ENCODE measurements at regions not wholly inside any gene's neighbourhood (a gene's known extent, or its start where the extent isn't known, plus 50 kb on each side); places are given as distances from the start of the nearest gene placed in this dataset.

DNA sequence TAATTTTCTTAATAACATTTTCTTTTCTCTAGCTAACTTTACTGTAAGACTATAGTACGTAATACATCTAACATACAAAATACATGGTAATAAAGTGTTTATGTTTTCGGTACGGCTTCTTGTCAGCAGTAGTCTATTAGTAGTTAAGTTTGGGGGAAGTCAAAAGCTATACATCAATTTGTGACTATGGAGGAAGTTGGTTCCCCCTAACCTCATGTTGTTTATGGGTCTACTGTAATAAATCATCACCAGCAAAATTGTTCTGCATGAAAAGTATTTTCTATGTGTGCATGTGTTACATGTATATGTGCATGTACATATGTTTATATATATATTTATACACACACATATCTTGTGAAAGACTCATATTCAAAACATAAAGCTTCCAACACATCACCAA lies 303.0 kb downstream of the TRIB2 start:
- DNase-seq, result no peak

DNA sequence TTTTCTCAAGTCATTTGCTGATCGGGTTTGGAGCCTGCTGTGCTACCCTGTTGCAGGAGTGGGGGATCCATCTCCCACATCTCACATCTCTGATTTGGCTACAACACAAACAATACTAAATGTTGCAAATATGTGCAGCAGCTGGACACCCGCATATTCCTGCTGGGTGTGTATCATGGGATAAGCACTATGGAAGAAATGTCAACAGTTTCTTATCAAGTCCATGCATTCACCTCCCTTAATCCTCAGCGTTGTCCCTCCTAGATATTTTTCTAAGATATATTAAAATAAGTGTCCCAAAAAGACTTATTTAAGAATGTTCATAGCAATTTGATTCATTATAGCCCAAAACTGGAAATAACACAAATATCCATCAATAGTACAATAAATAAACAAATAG lies 303.7 kb downstream of the TRIB2 start:
- no peak for DNase-seq

DNA sequence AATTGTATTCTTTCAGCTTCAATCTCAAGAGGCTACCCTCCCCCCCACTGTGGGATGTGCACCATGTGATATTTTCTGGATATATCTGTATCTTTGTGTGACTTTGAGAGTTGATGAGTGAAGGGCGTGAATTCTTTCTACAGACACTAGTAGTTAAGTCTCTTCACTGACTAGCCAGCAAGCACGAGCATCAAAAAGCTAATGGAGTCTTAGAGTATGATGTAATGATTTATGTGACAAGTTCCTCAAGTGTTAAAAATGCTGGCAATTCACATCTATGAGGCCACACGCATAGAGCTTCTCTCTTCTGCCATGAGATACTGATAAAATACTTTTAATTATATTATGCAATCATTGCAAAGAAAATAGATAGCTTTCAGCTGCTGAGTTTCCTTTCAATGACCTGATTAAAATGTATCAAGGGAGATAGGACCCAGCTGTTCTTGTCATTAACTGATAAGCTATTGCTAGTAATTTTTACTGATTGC lies 304.8 kb downstream of the TRIB2 start:
- no peak for DNase-seq

DNA sequence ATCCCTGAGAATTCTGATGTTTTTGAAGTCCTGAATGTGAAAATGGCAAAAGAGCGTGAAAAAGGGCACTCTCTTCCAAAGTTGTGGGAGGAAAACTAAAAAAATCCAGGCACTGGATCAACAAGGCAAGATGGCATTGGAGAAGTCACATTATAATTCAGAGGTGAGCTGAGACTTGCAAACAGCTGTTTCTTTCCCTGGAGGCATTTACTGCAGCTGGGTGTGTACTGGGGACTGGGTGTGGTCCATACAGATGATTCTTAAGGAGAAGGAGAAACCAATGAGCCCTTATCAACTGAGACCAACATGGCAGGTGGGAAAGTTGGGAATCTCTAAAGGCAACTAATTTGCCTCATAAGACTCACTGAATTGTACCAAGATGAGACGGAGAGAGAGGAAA lies 313.9 kb downstream of the TRIB2 start:
- DNase-seq, result no peak

DNA sequence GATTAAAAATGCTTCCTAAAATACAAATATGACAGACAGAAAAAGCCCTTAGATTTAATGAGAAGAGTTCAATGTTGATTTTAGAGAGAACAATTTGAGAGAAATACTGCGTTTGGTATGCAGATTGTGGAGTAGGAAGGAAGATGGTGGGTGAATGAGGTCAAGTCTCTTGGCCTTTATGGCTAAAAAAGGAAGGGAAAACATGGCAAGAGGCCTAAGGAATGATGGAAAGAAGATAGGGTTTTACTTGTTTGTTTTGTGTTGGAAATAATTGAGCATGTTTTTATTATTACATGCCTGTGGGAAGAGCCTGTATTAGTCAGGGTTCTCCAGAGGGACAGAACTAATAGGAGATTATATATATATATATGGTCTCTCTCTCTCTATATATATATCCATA lies 318.1 kb downstream of the TRIB2 start:
- no peak for DNase-seq

DNA sequence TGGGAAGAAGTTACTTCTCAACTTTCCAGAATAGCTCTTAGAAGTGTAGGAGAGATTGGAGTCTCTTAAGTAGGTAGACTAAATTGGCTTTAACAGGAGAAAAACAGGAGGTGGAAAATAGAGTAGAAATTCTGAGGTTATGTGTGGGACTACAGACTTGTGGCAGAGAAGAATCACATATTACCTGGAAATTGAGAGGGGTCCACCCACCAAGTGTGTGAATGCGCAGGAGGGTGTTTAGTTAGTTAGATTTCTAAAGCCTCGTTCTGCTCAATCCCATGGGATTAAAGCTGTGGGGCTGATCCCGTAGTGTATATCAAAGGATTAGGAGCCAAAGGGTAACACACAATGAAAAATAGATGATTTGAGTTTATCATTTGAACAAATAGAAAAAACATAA lies 319.1 kb downstream of the TRIB2 start:
- no peak for DNase-seq

DNA sequence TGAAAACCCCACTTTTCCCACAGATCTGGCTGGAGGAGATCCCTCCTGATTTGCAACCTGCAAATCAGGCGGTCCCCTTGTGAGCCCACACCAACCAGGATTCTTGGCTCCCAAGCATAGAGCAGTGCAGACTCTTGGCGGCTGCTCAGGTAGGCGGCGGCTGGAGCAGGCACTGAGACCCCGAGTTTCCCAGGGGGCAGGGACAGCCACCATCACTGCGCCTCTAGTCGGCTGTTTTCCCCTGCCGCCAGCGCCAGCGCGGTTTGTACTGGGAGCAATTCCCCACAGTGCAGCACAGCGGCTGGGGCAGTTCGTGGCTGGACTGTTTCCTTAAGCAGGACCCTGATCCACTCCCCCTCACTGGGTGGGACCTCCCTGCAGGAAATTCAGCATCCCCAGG lies 323.3 kb downstream of the TRIB2 start:
- no peak for DNase-seq

DNA sequence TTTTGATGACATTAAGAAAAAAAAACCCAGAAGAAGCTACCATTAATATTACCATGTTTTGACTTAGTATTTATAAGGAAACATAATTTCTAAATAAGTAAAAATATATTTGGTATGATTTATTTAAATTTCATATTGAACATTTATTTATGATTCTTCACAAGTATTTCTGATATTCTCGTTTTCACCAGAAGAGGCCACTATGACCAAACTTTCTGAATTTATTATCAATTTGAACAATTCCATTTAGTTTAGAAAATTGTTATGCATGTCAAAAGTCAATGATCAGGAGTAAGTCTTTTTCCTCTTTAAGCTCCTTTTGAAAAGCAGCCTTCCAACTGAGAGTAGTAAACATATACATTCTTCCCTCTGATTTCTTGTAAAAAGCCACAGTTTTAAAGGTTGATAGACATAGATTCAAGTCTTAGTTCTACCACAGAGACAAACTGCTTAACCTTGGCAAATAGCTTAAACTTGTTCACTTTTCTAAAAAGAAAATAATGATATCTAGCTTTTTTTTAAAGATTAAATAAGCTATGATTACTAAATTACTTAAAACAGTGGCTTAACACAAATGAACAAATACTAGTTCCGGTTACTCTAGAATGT lies 329.9 kb downstream of the TRIB2 start:
- DNase-seq, result no peak

DNA sequence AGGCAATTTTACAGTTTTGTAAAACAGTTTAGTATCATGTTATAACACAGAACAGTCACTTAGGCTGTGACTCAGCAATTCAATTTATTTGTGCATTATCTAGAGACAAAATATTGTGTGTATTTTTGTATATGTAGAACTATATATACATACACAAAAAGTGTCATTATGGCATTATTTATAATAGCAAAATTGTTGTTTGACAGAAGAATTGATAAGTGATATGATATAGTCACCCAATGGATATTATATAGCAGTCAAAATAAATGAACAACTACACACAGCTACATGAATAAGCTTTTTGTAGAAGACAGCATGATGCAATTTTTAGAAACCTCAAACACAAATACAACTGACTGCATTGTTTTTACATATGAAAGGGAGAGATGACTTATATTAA lies 334.0 kb downstream of the TRIB2 start:
- DNase-seq, result no peak

DNA sequence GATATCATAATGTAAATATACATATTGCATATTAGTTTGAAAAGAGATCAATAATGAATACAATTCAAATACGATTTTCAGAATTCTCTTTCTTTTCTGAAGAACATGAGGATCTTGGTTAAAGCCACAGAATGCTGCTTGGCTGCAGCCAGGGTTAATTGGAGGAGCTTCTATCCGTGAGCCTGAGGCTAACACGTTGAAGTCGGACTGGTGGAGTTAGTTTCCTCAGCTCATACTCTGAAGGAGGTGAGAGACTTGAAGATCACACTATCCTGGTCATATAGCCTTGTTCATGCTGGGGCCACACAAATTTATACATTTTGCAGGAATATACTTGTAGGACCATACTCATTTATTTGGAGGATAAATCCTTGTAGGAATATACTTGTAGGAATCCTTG lies 335.8 kb downstream of the TRIB2 start:
- DNase-seq, result no peak

DNA sequence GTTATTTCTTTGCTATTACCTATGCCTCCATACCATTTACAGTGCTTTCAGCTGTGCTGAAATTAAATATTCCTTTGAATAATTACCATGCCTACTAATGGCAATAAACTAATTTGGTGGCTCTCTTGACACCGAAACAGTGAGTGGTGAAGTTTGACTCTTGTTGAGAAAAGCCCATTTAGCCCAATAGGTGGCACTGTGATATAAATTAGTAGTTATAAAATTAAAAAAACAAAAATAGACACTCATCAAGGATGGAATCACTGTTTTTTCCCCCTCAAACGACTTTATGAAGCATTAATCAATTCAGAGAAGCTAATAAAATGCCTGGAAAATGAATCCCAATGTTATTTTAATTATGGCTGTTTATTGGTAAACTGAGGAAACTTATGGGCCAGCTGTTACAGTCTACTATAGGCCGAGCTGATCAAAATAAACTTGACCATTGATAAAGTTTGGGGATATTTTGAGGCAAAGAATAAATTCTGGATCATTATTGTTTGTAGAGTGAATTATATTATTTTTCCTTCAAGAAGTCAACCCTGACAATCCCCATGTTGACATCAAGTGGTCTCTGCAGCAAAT lies 339.6 kb downstream of the TRIB2 start:
- no peak for DNase-seq

DNA sequence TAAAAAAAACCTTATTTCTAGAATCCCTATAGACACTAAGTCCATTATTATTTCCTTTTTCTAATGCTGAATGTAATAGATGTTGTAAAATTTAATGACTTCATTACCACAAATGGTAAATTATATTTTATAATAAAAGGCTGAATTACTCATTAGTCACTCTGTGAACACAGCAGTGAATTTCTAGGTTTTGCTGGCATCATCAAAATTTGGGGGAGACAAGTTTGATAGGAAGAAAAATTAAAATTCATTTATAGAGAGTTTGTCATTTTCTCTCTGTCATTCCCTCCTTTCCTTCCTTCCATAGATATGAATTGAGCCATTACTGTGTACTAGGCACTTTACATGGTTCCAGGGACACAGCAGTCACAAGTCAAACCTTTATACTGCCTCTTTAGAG lies 340.9 kb downstream of the TRIB2 start:
- no peak for DNase-seq

DNA sequence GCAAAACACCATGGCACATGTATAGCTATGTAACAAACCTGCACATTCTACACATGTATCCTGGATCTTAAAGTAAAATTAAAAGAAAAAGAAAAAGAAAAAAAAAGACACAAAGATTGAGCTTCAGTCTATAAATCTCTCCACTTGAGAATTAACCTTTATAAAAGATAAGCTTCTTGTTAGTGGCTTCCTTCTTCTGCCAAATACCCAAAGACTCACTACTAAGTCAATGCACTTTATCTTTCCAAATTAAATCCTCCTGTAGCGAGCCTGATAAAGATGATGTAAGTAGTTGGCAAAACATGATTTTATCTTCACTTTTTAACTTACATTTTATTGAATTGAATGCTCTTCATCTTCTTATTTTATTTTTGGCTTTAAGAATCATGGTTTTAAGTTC lies 349.9 kb downstream of the TRIB2 start:
- DNase-seq, result no peak

DNA sequence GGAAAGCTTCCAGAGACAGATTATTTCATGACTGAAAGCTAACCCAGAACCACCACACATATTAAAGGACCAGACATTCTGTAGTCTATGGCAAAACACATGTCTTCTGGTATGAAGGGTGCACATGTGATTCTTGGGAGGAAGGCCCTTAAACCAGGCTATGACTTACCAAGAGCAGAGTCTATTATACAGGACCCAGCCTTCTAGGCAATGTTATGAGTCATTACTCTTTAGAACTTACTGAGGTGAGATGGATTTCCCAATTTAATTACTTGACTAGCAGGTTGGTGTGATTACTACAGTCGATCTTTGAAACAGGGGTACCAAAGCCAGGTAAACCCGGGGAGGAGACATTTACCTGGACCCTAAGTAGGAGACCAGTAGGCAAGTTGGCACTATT lies 350.8 kb downstream of the TRIB2 start:
- no peak for DNase-seq

DNA sequence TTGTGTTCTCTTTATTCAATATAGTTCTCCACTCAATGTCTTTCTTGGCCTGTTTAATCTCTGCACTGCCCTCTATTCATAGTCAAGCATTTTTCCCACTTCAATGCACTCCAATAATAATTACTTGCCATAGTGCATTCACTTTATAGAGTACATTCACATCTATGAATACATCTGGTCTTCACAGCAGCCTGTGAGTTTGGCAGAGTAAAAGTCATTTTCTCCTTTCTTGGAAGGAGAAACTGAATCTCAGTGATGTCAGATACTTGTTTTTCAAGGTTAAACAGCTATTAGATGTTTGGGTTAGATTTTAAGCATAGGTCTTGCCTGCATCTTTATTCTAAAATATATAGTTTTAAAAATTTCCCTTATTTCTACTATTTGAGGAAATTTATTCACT lies 373.2 kb downstream of the TRIB2 start:
- no peak for DNase-seq

DNA sequence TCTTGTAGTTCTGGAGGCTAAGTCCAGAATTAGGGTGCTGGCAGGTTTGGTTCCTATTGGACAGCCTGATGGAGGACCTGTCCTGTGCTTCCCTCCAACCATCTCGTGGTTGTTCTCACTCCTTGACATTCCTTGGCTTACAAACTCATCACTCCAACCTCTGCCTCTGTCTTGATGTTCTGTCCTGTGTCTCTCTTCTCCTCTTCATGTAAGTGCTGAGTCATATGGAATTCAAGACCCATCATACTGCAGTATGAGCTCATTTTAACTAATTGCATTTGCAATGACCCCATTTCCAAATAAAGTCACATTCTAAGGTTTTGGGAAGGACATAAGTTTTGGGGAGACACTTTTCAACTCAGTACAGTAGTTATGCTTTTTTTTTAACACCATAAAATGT lies 374.7 kb downstream of the TRIB2 start:
- no peak for DNase-seq

DNA sequence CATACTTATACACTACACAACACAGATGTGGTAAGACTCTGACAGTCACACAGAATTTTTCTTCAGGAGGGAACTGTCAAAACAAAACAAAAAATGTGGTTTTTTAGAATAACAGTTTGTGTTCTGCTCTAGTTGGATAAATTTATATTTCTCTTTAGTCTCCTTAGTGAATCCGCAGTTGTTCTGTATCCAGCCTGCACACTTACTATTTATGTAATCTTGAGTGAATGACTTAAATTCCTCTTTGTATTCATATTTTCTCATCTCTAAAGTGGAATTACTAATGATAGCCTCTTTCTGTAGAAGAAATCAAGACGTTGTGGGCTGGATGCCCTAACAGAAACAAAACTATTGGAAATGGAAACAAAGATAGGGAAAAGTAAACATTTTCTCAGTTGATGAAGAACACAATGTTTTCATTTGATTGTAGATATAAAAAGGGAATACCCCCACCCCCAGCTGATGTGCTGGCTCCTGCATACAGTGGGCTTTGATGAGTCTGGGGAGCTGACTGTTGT lies 375.2 kb downstream of the TRIB2 start:
- DNase-seq, result no peak

DNA sequence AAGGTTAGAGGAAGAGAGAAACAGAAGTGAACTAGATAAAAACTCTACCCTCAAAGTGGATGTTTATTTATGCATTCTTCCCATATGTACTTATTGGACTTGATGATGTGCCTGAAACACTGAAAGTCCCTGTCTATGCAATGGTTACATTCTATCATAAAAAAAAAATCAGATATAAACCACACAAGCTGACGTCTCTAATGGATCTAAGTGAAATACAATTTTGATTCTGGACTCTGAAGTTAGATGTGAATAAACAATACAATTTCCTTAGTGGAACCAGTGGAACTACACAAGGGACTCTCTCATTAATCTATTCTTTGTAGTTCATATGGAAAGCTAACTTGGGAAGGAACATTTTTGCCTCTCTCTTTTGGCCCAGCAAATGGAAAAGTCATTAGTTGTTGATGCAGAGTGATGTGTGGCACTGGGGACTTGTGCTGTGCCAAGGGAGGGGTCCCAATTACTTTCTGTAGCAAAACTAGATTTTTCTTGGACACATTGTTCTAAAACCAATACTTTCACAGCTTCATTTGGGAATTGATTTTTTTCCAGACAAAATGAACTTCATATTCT lies 376.8 kb downstream of the TRIB2 start:
- no peak for DNase-seq

DNA sequence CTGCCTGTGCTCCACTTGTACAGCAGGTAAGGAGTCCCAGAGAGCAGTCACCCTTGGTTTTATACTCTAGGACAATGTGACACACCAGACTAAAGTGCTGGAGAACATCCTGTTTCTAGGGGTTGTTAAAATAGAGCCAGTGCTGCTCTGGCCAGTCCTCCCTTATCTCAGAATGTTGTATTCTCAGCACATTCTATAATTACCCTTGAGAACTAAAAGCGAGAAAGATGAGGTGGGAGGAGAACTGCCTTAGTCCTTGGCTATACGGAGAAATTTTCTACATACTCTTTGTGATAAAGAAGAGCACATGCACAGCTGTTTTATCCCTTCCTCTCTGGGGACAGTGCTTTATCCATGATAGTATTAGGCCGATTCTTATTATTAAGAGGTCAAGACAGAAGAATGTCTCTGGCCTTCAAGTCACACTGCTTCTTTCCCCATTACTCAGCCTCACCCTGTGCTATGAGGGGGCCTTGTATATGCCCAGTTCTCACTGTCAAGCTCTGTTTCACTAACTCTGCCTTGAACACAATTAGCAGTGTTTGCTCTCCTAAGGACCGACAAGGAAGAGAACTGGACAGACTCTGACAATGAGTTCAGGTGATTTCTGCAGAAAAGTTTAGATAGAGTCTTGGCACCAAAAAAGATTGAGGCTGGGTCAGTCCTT lies 385.8 kb downstream of the TRIB2 start:
- no peak for DNase-seq

DNA sequence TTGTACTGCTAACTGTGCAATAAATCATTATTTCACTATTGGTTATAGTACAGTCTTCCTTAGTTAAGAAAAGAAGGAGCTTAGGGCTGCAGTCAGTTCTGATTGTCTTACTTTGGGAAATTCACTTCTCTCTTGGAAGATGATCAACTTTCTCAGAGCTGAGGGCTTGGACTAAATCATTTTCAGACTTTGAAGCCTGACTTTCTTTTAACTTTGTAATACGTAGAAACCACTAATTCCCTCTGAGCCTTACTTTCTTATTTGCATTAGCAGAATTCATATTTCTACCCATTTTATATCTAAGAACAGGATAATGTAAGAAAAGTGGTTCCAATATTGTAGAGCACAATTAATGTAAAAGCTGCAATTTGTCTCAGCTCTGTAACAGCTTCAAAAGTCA lies 386.4 kb downstream of the TRIB2 start:
- no peak for DNase-seq

DNA sequence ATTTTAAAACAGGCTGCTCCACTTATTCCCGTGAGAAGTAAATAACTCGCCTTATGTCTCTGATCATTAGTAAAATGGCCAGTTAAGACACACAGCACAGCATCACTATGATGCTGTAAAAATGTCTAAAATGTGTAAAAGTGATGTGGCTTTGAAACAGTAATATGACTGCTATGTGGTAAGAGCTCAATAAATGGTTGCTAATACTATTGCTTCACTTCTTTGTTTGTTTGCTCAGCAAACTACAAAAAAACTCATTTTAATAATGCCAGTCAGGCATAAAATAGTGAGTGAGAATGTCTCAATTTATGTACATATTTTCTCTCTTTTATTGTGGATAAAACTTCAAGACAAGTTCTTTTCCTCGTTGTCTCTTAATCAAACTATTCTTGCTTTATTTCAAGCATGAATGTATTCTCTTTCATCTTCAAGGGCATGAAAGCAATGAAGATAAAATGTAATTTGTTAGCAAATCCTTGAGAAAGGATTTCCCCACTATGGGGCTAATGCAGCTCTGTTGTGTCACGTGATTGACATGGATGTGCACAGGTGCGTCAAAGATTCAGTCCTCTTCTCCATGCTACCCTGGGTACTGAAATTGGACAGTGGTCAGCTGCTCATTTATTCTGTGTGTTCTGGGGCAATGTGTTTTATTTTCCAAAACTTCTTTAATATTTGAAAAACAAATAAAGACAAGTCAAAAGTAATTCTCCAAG lies 387.2 kb downstream of the TRIB2 start:
- no peak for DNase-seq

DNA sequence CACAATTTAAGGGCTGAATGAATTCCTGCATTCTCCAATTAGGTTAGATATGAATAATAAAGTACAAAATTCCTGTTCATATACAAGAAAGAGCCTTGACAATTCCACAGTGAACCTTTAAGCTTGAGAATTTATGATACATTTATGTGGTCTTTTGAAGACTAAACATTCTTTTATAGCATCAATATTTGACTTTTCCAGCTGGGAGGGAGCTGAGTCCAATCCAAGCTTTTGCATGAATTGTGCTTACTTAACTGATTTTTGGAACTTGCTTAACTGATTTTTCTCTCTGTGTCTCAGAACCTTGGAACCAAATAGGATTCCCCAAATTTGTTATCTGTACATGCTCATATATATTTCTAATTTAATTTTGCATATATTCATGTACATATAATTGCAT lies 388.0 kb downstream of the TRIB2 start:
- no peak for DNase-seq

DNA sequence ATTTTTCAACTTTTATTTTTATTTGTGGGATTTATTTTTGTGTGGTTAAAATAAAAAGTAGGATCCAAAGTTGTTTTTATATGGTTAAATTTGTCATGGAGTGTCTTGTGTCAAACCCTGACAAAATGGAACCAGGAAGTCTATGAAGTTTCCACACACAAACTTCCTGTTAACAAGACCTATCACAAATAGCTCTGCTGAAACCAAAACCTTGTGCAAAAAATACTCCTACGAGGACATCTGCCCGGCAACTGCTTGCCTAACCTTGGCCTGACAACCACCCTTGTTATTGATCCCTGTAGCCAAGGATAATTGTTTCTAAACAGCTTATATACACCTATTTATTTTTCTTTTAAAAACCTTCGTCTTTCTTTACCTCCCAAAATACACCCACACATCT lies 389.6 kb downstream of the TRIB2 start:
- DNase-seq, result no peak

DNA sequence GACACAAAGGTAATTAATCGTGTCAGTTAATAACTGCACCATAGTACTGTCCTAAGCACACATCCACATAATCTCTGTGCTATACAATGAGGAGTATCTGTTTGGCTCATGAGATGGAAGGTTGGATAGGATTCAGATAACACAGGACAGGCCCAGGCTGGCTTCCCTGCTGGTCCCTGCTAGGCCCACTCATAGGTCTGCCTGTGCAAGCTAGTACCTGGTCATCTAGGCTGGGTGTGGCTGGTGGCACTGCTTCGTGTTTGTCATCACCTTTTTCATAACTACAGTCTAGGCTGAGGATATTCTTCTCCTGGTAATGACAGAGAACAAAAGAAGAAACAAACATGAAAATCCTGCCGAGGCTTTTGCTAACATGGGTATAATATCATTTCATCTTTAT lies 392.8 kb downstream of the TRIB2 start:
- no peak for DNase-seq
